ENCODE measurements at regions not wholly inside any gene's neighbourhood (a gene's known extent, or its start where the extent isn't known, plus 50 kb on each side); places are given as distances from the start of the nearest gene placed in this dataset.

DNA sequence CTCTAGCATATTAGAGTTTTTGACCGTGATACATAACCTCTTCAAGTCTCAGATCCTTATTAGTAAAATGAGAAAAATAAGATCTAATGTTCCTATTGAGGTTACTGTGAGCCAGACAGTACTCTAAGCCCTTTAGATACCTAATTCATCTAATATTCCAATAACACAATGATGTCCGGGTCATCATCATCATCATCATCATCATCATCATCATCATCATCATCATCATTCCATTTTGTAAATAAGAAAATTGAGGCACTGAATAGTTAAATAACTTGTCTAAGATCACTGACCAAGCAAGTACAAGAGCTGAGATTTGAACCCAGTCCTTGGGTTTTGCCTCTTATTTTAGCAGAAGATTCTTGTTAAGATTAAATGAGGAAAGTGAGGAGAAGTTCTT is 643.0 kb downstream of the HDGFL1 start:
- TF ChIP-seq CTCF (IDR thresholded peaks at IDR 0.05), result no peak
- Histone ChIP-seq H3K9me3 (no peaks in the 10 kb centered on the region), H3K36me3 (ENCODE audit: insufficient read depth in 1 of 2, low read depth in 1 of 2) (no peaks in the 10 kb centered on the region)

GRCh38 chr6:23213193-23213592 is 643.8 kb downstream of the HDGFL1 start:
- no peak for TF ChIP-seq CTCF (IDR thresholded peaks at IDR 0.05)
- no peaks in the 10 kb centered on the region for H3K36me3 ChIP-seq (ENCODE audit: insufficient read depth in 1 of 2, low read depth in 1 of 2)
- intact Hi-C loops (cut with DNase I), result no loop called here
- no peak overlapping the region for H3K4me3 ChIP-seq
- H3K4me1 ChIP-seq, result no peaks in the 10 kb centered on the region
- no peak overlapping the region for H3K27ac ChIP-seq
- 83 to 96% (median 90%) methylated on average over 1 of the region's 1 CpG for WGBS, 3 donors
- no peaks in the 10 kb centered on the region for H3K9me3 ChIP-seq
- no peak for DNase-seq
- H3K27me3 ChIP-seq (ENCODE audit: insufficient read depth in 3 of 3, low read length in 2 of 3), result no peaks in the 10 kb centered on the region
- ATAC-seq, result no peak

More for the DNA sequence above, 643.0 kb downstream of the HDGFL1 start:
- H3K4me3 ChIP-seq, result no peak overlapping the region
- ATAC-seq (no peak), DNase-seq (no peak)
- 42 to 48% (median 48%) methylated on average over 2 of the region's 2 CpGs for WGBS, 3 donors
- no peaks in the 10 kb centered on the region for H3K27me3 ChIP-seq (ENCODE audit: insufficient read depth in 3 of 3, low read length in 2 of 3)
- no peaks in the 10 kb centered on the region for H3K4me1 ChIP-seq
- H3K27ac ChIP-seq, result no peak overlapping the region
- intact Hi-C loops (cut with DNase I), result no loop called here

DNA sequence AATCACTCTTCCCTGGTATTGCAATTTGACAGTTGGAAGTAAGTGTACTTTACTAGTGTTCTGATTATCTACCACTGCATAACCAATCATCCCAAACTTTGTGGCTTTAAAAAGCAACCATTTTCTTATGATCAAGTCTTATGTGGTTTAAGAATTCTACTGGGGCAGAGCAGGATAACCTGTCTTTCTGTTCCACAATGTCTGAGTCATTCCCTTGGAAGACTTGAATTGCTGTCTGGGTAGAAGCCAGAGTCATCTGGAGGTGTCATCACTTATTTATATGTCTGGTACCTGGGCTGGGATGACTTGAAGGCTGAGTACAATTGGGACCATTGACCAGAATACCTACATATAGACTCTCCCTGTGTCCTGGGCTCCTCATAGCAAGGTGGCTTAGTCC is 644.3 kb downstream of the HDGFL1 start:
- DNase-seq (no peak), ATAC-seq (no peak)
- H3K27me3 ChIP-seq (ENCODE audit: insufficient read depth in 3 of 3, low read length in 2 of 3), result no peaks in the 10 kb centered on the region
- no peaks in the 10 kb centered on the region for H3K9me3 ChIP-seq
- no peak for TF ChIP-seq CTCF (IDR thresholded peaks at IDR 0.05)
- no peak overlapping the region for H3K4me3 ChIP-seq
- H3K27ac ChIP-seq, result no peak overlapping the region
- intact Hi-C loops (cut with DNase I), result no loop called here
- H3K36me3 ChIP-seq (ENCODE audit: insufficient read depth in 1 of 2, low read depth in 1 of 2), result no peaks in the 10 kb centered on the region
- no peaks in the 10 kb centered on the region for H3K4me1 ChIP-seq

DNA sequence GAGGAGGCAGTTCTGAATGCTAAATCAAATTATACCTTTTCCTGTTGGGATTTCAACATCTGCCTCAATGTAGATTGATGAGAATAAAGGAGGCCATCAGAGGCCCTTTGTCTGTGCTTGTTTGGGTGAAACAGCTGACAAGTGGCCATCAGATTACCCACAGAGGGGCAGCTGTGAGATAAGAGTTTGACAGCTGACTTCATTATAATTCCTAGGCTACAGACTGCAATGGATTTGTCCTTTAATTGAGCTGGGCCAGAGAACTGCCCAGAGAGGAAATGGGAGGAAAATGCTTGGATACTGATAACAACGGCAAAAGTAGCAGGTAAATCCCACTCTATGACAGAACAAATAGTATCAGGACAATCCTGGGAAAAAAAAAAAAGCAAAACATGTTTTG is 649.4 kb downstream of the HDGFL1 start:
- Histone ChIP-seq H3K4me3 (no peak overlapping the region), H3K27me3 (ENCODE audit: insufficient read depth in 3 of 3, low read length in 2 of 3) (no peaks in the 10 kb centered on the region), H3K36me3 (ENCODE audit: insufficient read depth in 1 of 2, low read depth in 1 of 2) (no peaks in the 10 kb centered on the region), H3K9me3 (peaks cover 12% of the 10 kb centered on the region), H3K4me1 (no peaks in the 10 kb centered on the region), H3K27ac (no peak overlapping the region)
- ATAC-seq (no peak), DNase-seq (no peak)
- intact Hi-C loops (cut with DNase I), result no loop called here
- TF ChIP-seq CTCF (IDR thresholded peaks at IDR 0.05), result no peak
- 33 to 45% (median 39%) methylated on average over 1 of the region's 1 CpG for WGBS, 3 donors

GRCh38 chr6:23222724-23223123 is 653.4 kb downstream of the HDGFL1 start:
- Histone ChIP-seq H3K27me3 (ENCODE audit: insufficient read depth in 3 of 3, low read length in 2 of 3) (no peaks in the 10 kb centered on the region), H3K27ac (no peak overlapping the region), H3K36me3 (ENCODE audit: insufficient read depth in 1 of 2, low read depth in 1 of 2) (no peaks in the 10 kb centered on the region), H3K4me3 (no peak overlapping the region), H3K9me3 (peaks cover 12% of the 10 kb centered on the region), H3K4me1 (no peaks in the 10 kb centered on the region)
- no peak for TF ChIP-seq CTCF (IDR thresholded peaks at IDR 0.05)
- ATAC-seq (no peak), DNase-seq (no peak)
- 0 to 98% (median 44%) methylated on average over 1 of the region's 1 CpG for WGBS, 3 donors
- intact Hi-C loops (cut with DNase I), result no loop called here
